UCSD-AML1 (cell line): ENCODE measurements at regions not wholly inside any gene's neighbourhood (a gene's known extent, or its start where the extent isn't known, plus 50 kb on each side); places are given as distances from the start of the nearest gene placed in this dataset.

Experiments
- DNase-seq: peaks from one replicate; lab custom pipeline; 2025; ENCODE audit not compliant: unreplicated experiment; lab: John Stamatoyannopoulos, UW

DNA sequence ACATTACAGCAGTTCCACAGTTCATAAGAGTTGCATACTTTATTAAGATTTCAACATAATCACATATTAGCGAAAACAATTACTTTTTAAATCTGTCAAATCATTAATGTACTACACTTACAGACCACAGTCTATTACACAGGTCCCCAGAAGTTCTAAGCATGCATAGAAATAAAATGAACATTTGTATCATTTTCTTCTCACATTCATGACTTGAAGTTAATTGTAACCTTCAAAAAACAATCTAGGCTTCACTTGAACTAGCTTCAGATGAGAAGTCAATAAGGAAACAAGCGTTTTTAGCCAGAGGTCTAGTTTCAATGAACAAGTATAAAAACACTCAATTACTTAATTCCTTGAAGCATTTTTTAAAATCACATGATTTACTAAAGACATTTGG is 238.3 kb downstream of the HACE1 start:
- no peak for DNase-seq

DNA sequence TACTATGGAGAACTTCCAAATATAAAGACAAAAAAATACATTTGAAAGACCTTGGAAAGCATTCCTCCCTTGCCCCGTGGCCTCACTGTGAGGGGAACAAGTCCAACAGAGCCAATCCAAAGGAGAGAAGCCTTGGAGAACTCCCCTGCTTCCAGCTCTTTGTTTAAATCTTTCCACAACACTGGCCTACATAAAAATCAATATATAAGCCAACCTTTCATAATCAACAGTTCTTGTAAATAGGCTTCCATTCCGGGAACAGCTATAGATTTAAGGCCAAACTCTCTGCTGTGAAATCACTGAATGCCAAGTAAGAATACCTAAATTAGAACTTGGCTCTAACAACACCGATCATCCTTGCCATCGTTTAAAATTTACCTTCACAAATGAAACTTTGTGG is 242.1 kb downstream of the HACE1 start:
- DNase-seq = no peak

DNA sequence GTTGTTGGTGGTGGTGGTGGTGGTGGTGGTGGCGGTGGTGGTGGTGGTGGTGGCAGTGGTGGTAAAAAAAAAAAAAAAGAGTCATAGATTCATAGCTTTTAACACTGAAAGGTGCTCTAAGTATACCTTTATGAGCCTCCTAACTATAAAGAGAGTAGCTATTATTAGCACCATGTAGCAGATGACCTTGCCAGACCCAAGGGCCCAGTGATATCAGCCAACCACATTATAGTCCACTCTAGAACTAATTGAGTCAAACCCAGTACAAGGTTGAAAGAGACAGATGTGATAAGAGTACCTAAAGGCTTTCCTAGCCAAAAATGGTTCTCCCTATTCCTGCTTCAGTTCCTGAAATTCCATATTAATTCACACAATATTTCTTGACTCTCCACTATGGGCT is 245.3 kb downstream of the HACE1 start:
- no peak for DNase-seq

DNA sequence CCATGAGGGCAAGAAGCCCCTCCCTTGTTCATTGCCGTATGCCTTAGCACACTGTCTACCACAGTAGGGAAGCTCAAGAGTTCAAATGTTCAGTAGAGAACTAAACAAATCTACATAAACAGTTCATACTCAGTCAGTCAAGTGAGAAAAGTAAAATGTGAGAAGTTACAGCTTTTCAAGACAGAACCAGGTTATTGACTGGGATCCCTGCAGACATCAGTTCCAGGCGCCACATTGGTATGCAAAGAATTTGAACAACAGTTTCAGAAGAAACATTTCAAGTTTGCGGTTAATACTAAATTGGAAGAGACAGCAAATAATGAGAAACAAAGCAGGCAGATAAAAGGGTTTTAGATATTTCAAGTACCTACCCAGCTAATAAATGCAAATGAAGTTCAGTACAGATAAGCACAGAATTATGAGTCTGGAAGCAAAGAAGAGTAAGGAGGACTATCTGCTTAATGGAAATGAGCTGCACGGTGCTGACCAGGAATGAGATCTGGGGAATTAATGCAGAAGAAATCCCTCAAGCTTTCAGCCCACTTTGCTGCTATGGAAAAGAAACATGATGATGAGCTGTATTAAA is 246.2 kb downstream of the HACE1 start:
- no peak for DNase-seq

DNA sequence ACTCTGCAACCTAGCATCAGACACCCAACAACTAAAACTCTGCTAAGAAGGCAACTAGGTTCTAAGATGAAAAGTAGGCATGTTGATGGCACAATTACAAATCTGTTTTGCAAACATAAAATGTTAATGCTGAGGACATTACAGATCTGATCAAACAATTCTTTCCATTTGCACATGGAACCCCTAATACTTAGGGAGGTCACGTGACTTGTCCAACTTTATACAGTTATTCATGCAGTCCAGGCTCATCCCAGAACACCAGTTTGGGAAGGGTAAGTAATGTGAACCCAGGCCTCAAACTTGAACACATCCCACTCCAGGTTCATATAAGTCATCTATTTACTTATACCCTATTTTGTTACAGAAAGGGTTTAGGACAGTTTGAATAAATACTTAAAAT is 247.2 kb downstream of the HACE1 start:
- no peak for DNase-seq

DNA sequence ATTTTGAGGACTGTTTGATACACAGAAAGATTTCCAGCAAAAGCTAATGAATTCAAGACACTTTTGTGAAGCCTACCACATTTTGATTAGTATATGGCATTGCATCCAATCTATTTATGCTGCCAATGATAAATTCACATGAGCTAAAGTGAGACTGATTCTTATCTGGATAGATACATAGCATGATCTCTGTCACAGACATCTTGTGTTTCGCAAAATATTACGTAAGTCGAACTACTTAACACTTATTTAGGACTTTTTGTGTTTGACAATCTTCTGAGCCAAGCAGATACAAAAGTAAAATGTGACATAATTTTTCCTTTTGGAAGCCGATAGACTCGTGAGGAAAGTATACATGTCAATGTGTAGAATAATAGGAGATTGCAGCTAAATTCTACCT is 251.6 kb downstream of the HACE1 start:
- no peak for DNase-seq

DNA sequence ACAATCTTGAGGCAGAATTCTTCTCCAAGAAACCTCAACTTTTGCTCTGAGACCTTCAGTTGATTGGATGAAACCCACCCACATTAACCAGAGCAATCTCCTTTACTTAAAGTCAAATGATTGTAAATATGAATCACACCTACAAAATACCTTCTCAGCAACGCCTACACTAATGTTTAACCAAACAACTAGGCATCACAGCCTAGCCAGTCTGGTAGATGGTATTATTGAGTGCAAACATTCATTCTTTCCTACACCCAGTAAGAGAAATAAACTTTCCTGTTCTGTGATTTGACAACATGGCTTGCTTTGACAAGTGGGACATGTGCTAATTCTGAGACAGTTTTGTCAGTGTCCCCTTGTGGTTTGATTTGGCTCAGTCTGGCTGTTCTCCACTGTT is 252.2 kb downstream of the HACE1 start:
- no peak for DNase-seq

DNA sequence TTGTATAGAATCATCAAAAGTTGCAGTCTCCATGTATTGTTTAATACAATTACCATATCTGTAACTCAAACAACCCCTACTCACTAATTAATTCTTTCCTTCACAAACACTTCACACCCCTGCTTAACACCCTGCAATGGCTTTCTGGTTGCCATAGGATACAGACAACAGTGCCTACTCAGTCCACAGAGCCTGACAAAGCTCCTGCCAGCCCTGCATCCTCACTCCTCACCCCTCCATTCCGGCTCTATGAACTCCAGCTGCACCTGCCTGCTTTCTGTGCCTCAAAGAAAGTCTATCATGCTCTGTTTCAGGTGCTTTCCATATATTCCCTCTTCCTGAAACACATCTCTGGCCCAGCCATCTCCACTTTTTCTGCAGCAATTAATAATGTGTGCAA is 253.4 kb downstream of the HACE1 start:
- no peak for DNase-seq

DNA sequence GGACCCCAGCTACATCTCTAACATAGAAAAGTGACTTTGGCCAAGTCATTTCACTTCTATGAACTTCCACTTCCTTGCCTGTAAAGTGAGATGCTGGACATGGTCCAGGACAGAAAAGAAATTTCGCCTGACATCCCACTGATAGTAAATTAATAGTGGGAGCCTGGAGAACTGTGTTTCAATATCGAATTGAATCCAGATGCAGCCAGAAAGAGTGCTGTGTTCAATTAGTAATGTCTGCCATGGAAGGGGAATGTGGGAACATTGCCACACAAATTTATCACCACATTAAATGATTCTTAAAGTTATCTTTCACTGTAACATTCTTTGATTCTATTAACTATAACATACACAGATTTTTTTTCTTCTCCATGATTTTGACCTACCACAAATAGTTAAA is 255.0 kb downstream of the HACE1 start:
- no peak for DNase-seq

DNA sequence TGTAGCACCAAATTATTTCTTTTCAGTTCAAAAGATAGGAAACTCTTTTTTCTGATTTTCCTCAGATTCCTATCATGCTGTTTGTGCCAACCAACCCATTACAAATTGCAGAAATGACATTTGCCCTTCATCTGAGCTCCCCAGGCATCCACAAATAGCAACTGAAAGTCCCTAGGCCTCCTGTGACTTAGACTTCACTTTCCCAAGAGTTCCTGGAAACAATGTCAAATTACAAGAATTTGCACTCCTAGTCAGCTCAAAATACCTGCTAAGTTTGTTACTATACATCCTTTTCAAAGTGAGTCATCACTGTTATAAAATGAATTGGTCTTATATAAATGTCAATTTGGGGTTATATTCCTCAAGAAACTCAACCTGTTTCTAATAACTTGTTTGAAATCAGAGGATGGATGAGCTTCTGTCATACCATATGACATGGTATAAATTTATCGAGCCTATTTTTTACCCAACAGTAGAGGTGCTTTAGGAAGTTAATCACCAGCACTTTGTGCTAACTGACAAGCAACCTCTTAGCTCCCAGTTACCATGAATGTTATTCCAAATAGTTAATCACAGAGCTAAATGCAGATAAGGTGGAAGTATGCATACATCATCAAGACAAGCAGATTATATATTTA is 256.5 kb downstream of the HACE1 start:
- DNase-seq = no peak

DNA sequence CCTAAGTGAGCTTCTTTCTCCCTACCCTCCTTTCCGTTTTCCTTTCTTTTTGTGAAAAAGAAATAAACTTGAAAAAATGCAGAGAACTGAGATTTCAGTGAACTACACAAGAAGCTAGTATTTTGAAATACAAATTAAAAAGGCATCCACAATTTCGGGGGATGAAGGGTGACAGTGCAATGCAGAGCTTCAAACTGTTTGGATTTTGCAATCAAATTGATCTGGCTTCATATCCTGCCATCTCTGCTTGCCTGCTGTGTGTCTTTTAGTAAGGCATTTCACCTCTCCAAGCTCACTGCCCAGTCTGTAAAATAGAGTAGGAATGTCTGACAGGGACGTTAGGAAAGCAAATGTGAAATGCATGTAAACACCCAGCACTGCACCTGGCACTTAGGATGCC is 258.0 kb downstream of the HACE1 start:
- no peak for DNase-seq

DNA sequence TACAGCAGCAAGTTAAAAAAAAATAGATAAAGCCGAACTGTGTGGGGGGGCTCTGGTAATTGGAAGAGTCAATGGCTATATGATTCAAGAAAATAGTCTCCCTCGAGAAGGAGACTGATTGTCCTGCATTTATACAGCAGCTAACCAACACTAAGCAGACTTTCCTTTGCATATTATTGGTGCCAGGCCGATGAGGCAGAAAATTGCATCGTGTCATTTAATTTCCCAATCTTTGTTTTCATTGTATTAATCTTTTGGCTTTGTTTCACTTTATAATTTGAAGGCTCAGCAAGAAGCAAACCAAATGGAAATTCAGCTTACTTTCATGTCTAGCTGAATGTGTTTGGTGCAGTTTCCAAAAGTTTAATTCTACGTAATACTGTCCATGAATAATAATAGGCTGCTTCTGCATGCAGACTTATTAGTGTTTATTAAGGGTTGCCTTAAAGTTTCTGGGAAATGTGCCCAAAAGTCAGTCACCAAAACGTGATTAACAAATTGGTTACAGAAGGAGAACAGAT is 258.5 kb downstream of the HACE1 start:
- DNase-seq = no peak

DNA sequence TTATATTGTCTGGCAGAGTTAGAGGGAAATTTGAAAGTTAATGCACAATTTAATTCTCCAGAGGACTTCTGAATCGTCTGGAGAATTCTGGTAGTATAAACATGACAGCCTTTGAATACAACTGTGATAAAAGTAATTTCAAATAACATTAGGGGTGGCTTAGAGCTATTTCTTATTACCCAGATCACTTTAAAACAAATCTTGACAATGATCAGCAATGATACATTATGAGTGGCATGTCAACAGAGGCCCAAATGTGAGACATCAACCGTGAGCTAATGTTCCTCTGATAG is 259.1 kb downstream of the HACE1 start:
- DNase-seq = no peak

DNA sequence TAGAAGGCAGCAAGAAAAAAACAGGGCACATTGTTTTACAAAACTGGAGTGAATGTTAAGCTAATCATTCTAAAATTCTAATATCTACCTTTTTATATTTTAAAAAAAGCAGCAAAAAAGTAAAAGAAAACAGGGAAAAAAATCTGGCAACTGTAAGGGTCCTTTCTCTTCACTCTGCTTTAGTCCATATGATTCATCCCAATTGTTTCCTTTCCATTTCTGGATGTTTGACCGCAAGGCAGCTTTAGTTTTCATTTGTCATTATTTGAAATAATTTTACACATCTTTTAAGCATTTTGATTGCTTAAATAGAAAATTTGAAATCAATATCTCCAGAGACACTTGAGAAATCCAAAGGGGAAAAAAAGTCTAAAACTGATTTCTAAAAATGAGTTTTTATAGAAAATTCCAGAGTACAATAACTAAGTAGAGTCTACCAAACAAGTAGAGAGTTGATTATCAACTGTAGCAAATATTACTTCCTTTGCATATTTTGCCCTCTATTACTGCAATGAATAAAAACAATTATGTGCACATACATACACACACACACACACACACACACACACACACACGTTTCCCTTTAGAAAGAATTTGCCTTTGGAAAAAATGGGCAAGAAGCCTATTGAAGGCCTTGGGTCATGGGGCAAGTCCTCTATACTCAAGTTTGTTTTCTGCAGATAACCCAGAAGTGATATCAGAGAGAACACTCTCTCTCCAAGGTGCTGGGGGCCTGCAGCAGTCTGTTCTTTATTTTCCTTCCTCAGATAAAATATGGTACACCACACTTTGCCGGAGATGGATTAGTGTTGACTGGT is 259.7 kb downstream of the HACE1 start:
- no peak for DNase-seq

DNA sequence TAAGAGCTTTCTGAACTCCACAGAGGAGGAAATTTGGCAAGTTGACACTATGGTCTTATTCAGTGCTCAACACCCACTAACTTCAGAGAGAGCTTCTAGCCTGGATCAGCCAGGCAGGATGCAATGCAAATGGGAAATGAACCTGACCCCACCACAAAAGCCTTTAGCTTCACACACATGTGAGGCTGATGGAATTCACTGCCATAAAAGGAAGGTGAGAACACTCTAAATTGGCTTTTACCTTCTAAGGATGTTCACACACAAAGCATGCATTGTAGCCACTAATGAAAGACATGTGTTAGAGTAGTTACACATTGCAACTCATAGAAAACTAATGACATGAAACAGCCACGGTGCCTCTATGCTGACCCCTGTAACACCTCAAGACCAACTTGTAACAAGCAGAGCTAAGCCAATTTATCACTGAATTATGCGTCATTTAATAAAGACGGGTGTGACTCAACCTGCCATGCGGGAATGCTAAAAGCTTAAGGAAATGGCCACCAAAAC is 262.1 kb downstream of the HACE1 start:
- no peak for DNase-seq

DNA sequence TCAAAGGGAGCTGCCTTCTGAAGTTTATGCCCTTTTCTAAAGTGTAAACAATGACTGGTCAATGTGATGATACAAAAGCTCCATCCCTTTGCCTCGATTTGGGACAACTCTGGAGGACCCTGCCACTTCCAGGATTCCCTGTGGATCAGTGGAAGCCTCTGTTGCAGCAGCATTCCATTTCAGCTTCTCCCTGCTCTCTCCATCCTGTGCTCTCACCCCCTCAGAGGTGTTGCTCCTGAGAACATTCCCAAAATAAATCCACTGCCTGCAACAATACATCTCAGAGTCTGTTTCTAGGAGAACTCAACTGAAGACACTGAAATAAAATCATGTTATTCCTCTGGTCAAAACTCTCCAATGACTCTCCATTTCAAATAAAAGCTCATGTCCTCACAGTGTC is 263.6 kb downstream of the HACE1 start:
- no peak for DNase-seq

DNA sequence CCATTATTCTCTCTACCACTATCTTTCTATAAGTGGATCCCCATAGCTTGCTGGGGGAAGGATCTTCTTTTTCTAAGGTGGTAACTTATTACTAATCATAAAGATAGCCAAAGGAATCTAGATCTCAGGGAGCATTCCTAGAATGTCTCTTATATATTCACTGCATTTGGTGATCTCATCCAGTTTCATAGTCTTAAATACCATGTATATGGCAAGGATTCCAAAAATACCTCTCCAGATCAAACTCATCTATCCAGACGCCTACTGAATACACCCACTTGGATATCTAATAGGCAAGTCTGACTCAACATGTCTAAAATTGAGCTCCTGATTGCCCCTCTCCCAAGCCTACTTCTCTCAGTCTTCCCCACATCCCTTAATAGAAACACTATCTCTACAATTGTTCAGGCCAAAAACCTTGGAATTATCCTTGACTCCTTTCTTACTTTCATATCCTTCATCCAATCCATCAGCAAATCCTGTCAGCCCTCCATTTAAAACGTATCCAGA is 264.4 kb downstream of the HACE1 start:
- DNase-seq = no peak

DNA sequence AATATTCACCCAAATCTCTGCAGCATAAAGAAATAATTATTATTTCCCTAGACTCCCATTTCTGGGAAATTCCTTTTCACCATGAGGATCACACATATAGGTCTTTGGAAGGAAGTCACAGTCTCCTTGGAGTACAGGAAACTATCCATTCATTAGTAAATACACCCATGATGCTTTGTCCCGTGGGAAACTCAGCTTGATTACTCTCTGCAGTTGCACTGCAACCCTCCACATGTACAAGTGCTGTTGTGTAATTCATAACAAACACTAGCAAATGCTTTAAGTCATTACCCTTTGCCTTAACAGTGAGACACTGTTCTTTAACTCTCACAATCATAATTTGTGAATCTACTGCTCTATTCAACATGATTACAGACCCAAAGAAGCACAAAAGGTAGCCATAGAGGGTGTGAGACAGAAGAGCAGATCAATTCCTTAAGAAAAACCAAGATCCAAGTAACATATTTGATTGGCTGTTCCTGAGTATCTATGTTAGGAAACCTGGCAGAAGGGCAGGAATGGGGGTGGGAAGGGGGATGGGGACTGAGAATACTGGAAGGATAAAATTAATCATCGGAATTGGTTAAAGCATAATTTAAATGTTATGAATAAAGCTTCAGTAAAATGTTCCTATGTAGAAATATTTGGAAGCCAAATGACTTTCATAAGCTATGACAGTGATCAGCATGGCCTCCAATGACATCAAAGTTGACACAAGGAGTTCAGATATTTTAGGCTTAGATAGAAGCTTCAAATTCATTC is 268.0 kb downstream of the HACE1 start:
- no peak for DNase-seq

DNA sequence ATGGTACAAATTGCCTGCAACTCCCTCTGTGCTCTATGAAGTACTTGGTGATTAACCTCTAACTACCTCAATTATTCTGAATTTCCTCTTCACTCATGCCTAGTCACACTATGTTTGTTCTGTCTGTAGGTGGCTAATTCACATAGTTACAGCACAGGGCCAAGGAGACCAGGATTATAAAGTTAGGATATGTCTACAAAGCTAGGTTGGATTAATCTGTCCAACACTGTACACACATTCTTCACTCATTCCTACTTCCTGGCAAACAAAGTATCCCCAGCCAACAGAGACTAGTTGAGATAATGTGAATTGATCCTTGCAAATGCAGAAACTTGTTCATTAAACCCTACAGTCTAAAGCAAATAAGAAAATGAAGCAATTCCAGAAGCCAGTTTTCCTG is 269.8 kb downstream of the HACE1 start:
- DNase-seq = no peak

DNA sequence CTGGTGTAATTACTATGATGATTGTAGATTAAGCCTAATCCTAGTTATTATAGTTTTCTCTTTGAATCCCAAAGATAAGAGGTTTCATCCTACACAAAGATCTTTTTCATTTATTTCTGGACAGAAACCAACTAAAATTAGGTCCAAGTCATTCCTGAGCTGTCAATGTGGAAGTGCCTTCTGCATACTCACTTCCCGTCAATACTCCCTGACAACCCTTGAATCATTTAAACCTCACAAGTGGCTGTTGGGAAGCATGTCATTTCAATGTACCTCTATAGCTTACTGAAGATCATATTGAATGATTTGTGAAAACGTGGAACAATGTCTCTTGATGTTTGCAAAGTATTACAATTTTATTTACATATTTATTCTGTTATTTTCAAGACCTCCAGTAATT is 274.1 kb downstream of the HACE1 start:
- DNase-seq = no peak

DNA sequence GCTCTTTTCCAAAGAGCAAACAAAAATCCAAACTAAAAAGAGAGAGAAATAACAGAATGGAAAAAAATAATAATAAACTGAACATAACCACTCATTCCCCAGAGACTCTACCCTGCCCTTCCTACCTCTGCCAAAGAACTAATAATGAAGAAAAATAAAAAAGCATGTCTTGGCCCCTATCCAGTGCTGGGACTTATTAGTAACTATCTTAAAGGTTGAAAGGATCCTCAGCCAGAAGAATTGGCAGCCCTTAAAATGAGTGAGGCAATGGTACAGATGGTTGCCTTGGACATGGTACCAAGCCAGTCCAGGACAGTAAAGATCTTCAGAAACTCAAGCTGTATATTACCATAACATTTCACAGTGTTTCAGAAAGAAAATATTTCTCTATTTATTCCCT is 279.3 kb downstream of the HACE1 start:
- DNase-seq = no peak
